WTC11 (cell line): ENCODE measurements at regions not wholly inside any gene's neighbourhood (a gene's known extent, or its start where the extent isn't known, plus 50 kb on each side); places are given as distances from the start of the nearest gene placed in this dataset.

Experiments used
- ELF4 ChIP-seq: sonication (generic); formaldehyde crosslinking; IDR thresholded peaks from 2 replicates; pipeline ENCODE4 v1.8.1; 2022; ENCODE audit warnings: low read depth, mild to moderate bottlenecking, moderate library complexity, missing genetic modification reagents
- FOXJ3 ChIP-seq: sonication (generic); formaldehyde crosslinking; IDR thresholded peaks from 2 replicates; pipeline ENCODE4 v1.9.0; 2021; ENCODE audit warnings: missing genetic modification reagents, mild to moderate bottlenecking, borderline replicate concordance
- FOXP1 ChIP-seq: sonication (generic); formaldehyde crosslinking; IDR thresholded peaks from 2 replicates; pipeline ENCODE4 v1.8.0; 2022; ENCODE audit warnings: missing genetic modification reagents, mild to moderate bottlenecking, moderate library complexity, borderline replicate concordance
- JUN ChIP-seq: sonication (generic); formaldehyde crosslinking; IDR thresholded peaks from 2 replicates; pipeline ENCODE4 v1.8.0; 2023; ENCODE audit warnings: mild to moderate bottlenecking, missing genetic modification reagents
- NR3C1 ChIP-seq: sonication (generic); formaldehyde crosslinking; conservative IDR thresholded peaks from 2 replicates; pipeline ENCODE4 v1.8.1; 2023; ENCODE audit warnings: low read depth, mild to moderate bottlenecking, missing genetic modification reagents
- RORB ChIP-seq: fragments of 250-450 bp; sonication (Bioruptor Pico); IDR thresholded peaks from 2 replicates; pipeline ENCODE4 v1.9.0; 2021; ENCODE audit warnings: mild to moderate bottlenecking
- ZNF138 ChIP-seq: sonication (generic); formaldehyde crosslinking; conservative IDR thresholded peaks from 2 replicates; pipeline ENCODE4 v1.8.1; 2022; ENCODE audit warnings: mild to moderate bottlenecking, moderate library complexity, missing genetic modification reagents
- TF ChIP-seq, protein P1 (sequence below): sonication (generic); formaldehyde crosslinking; IDR thresholded peaks from 2 replicates; pipeline ENCODE4 v1.8.0; 2023; ENCODE audit warnings: missing genetic modification reagents
- TF ChIP-seq, protein P2 (sequence below): fragments of 200-600 bp; IDR thresholded peaks from 2 replicates; pipeline ENCODE4 v1.8.0; 2022; ENCODE audit warnings: antibody characterized with exemption
- TF ChIP-seq, protein P3 (sequence below): sonication (generic); formaldehyde crosslinking; IDR thresholded peaks from 2 replicates; pipeline ENCODE4 v1.8.0; 2022; ENCODE audit warnings: mild to moderate bottlenecking, missing genetic modification reagents
- TF ChIP-seq, protein P4 (sequence below): sonication (generic); formaldehyde crosslinking; conservative IDR thresholded peaks from 2 replicates; pipeline ENCODE4 v1.8.1; 2022; ENCODE audit warnings: mild to moderate bottlenecking, missing genetic modification reagents
- TF ChIP-seq, protein P5 (sequence below): sonication (generic); formaldehyde crosslinking; IDR thresholded peaks from 2 replicates; pipeline ENCODE4 v1.8.1; 2022; ENCODE audit warnings: low read depth, missing genetic modification reagents, borderline replicate concordance
- TF ChIP-seq, protein P6 (sequence below): sonication (generic); formaldehyde crosslinking; IDR thresholded peaks from 2 replicates; pipeline ENCODE4 v1.8.0; 2022; ENCODE audit warnings: mild to moderate bottlenecking, missing genetic modification reagents
- TF ChIP-seq, protein P7 (sequence below): sonication (generic); formaldehyde crosslinking; IDR thresholded peaks from 2 replicates; pipeline ENCODE4 v1.8.0; 2022; ENCODE audit warnings: missing genetic modification reagents

DNA sequence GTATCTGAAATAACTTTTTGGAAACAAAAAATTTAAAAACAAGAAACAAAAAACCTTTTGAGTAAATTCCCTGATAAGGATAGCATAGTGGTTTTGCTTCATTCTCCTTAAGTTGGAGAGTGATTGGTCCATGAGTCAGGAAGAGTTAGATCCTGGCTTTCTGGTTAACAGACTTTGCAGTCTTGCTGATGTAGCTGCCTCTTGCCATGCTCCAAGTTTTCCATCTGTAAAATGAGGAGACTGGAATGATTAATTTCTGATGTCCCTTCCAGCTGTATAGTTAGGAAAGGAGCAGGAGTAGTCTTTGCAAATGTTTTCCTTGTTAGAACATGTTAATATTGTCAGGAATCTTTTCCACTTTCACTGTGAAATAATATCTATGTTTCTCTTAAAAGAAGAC is 266.6 kb downstream of the DNAJB9 start:
- TF ChIP-seq, protein P1, sequence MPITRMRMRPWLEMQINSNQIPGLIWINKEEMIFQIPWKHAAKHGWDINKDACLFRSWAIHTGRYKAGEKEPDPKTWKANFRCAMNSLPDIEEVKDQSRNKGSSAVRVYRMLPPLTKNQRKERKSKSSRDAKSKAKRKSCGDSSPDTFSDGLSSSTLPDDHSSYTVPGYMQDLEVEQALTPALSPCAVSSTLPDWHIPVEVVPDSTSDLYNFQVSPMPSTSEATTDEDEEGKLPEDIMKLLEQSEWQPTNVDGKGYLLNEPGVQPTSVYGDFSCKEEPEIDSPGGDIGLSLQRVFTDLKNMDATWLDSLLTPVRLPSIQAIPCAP (CRISPR knock-in tag) = no peak
- TF ChIP-seq, protein P2, sequence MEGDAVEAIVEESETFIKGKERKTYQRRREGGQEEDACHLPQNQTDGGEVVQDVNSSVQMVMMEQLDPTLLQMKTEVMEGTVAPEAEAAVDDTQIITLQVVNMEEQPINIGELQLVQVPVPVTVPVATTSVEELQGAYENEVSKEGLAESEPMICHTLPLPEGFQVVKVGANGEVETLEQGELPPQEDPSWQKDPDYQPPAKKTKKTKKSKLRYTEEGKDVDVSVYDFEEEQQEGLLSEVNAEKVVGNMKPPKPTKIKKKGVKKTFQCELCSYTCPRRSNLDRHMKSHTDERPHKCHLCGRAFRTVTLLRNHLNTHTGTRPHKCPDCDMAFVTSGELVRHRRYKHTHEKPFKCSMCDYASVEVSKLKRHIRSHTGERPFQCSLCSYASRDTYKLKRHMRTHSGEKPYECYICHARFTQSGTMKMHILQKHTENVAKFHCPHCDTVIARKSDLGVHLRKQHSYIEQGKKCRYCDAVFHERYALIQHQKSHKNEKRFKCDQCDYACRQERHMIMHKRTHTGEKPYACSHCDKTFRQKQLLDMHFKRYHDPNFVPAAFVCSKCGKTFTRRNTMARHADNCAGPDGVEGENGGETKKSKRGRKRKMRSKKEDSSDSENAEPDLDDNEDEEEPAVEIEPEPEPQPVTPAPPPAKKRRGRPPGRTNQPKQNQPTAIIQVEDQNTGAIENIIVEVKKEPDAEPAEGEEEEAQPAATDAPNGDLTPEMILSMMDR = no peak
- TF ChIP-seq FOXP1 (CRISPR knock-in tag) (no peak), FOXJ3 (no peak), ZNF138 (no peak), RORB (no peak), NR3C1 (CRISPR knock-in tag) (no peak), JUN (no peak), ELF4 (CRISPR knock-in tag) (no peak)
- TF ChIP-seq, protein P3, sequence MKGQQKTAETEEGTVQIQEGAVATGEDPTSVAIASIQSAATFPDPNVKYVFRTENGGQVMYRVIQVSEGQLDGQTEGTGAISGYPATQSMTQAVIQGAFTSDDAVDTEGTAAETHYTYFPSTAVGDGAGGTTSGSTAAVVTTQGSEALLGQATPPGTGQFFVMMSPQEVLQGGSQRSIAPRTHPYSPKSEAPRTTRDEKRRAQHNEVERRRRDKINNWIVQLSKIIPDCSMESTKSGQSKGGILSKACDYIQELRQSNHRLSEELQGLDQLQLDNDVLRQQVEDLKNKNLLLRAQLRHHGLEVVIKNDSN (CRISPR knock-in tag) = no peak
- TF ChIP-seq, protein P4, sequence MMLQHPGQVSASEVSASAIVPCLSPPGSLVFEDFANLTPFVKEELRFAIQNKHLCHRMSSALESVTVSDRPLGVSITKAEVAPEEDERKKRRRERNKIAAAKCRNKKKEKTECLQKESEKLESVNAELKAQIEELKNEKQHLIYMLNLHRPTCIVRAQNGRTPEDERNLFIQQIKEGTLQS (CRISPR knock-in tag) = no peak
- TF ChIP-seq, protein P5, sequence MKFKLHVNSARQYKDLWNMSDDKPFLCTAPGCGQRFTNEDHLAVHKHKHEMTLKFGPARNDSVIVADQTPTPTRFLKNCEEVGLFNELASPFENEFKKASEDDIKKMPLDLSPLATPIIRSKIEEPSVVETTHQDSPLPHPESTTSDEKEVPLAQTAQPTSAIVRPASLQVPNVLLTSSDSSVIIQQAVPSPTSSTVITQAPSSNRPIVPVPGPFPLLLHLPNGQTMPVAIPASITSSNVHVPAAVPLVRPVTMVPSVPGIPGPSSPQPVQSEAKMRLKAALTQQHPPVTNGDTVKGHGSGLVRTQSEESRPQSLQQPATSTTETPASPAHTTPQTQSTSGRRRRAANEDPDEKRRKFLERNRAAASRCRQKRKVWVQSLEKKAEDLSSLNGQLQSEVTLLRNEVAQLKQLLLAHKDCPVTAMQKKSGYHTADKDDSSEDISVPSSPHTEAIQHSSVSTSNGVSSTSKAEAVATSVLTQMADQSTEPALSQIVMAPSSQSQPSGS = no peak
- TF ChIP-seq, protein P6, sequence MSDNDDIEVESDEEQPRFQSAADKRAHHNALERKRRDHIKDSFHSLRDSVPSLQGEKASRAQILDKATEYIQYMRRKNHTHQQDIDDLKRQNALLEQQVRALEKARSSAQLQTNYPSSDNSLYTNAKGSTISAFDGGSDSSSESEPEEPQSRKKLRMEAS (CRISPR knock-in tag) = no peak
- TF ChIP-seq, protein P7, sequence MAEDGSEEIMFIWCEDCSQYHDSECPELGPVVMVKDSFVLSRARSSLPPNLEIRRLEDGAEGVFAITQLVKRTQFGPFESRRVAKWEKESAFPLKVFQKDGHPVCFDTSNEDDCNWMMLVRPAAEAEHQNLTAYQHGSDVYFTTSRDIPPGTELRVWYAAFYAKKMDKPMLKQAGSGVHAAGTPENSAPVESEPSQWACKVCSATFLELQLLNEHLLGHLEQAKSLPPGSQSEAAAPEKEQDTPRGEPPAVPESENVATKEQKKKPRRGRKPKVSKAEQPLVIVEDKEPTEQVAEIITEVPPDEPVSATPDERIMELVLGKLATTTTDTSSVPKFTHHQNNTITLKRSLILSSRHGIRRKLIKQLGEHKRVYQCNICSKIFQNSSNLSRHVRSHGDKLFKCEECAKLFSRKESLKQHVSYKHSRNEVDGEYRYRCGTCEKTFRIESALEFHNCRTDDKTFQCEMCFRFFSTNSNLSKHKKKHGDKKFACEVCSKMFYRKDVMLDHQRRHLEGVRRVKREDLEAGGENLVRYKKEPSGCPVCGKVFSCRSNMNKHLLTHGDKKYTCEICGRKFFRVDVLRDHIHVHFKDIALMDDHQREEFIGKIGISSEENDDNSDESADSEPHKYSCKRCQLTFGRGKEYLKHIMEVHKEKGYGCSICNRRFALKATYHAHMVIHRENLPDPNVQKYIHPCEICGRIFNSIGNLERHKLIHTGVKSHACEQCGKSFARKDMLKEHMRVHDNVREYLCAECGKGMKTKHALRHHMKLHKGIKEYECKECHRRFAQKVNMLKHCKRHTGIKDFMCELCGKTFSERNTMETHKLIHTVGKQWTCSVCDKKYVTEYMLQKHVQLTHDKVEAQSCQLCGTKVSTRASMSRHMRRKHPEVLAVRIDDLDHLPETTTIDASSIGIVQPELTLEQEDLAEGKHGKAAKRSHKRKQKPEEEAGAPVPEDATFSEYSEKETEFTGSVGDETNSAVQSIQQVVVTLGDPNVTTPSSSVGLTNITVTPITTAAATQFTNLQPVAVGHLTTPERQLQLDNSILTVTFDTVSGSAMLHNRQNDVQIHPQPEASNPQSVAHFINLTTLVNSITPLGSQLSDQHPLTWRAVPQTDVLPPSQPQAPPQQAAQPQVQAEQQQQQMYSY (CRISPR knock-in tag) = no peak
